PC-9 (cell line): ENCODE measurements at regions not wholly inside any gene's neighbourhood (a gene's known extent, or its start where the extent isn't known, plus 50 kb on each side); places are given as distances from the start of the nearest gene placed in this dataset.

Experiments used
- EZH2 ChIP-seq: fragments of 200-600 bp; sonication (generic); IDR thresholded peaks from 2 replicates; pipeline ENCODE4 v1.8.0; 2017; ENCODE audit warnings: antibody characterized with exemption, low read depth
- TF ChIP-seq, protein P1 (sequence below): fragments of 200-600 bp; sonication (generic); conservative IDR thresholded peaks from 2 replicates; pipeline ENCODE4 v1.6.1; 2017; ENCODE audit warnings: mixed run types, antibody characterized with exemption, mild to moderate bottlenecking, moderate library complexity

GRCh38 chr10:33939892-33940291, 605.4 kb upstream of the NRP1 start:
- TF ChIP-seq, protein P1, sequence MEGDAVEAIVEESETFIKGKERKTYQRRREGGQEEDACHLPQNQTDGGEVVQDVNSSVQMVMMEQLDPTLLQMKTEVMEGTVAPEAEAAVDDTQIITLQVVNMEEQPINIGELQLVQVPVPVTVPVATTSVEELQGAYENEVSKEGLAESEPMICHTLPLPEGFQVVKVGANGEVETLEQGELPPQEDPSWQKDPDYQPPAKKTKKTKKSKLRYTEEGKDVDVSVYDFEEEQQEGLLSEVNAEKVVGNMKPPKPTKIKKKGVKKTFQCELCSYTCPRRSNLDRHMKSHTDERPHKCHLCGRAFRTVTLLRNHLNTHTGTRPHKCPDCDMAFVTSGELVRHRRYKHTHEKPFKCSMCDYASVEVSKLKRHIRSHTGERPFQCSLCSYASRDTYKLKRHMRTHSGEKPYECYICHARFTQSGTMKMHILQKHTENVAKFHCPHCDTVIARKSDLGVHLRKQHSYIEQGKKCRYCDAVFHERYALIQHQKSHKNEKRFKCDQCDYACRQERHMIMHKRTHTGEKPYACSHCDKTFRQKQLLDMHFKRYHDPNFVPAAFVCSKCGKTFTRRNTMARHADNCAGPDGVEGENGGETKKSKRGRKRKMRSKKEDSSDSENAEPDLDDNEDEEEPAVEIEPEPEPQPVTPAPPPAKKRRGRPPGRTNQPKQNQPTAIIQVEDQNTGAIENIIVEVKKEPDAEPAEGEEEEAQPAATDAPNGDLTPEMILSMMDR, result no peak
- no peak for TF ChIP-seq EZH2
